Keratinocyte (primary cell): ENCODE measurements at regions not wholly inside any gene's neighbourhood (a gene's known extent, or its start where the extent isn't known, plus 50 kb on each side); places are given as distances from the start of the nearest gene placed in this dataset.

Source experiments
- DNase-seq: peaks from one replicate; pipeline ENCODE4 v3.0.0-alpha.2; 2011; ENCODE audit warnings: low read depth, missing footprints, low spot score
- FAIRE-seq: peaks from 2 replicates; lab custom pipeline; 2011; peaks lifted over from hg19 to GRCh38; lab: Jason Lieb, UNC
- H2AFZ ChIP-seq: 2 replicates; pipeline ENCODE4 v1.6.0; 2012; ENCODE audit warnings: low read length, control low read depth, inconsistent platforms; ENCODE audit not compliant: control insufficient read depth
- H3K27ac ChIP-seq: 2 replicates; pipeline ENCODE4 v1.5.1; 2011; ENCODE audit warnings: low read length; ENCODE audit not compliant: control insufficient read depth, insufficient read depth
- H3K27me3 ChIP-seq: 3 replicates; pipeline ENCODE4 v1.6.0; 2011; ENCODE audit warnings: low read length; ENCODE audit not compliant: control insufficient read depth, insufficient read depth; ENCODE audit errors: extremely low read depth
- H3K36me3 ChIP-seq, 2 experiments: 2 replicates in 1 of 2; 3 replicates in 1 of 2; pipeline ENCODE4 v1.5.1; 2011; ENCODE audit warnings: low read length in 2 of 2, mild to moderate bottlenecking in 1 of 2; ENCODE audit not compliant: control insufficient read depth in 2 of 2, insufficient read depth in 2 of 2; ENCODE audit errors: extremely low read depth in 1 of 2
- H3K4me1 ChIP-seq: 3 replicates; pipeline ENCODE4 v1.5.1; 2011; ENCODE audit warnings: low read length; ENCODE audit not compliant: control insufficient read depth, insufficient read depth; ENCODE audit errors: extremely low read depth
- H3K4me2 ChIP-seq: 3 replicates; pipeline ENCODE4 v1.6.0; 2011; ENCODE audit warnings: low read depth, low read length; ENCODE audit not compliant: control insufficient read depth, insufficient read depth; ENCODE audit errors: extremely low read depth
- H3K4me3 ChIP-seq, 3 experiments: fragments of 200-600 bp in 1 of 3; sonication (generic) in 1 of 3; 2 replicates in 2 of 3; 3 replicates in 1 of 3; pipeline ENCODE4 v1.5.1; 2011 to 2016; ENCODE audit warnings: low read length in 3 of 3, mild to moderate bottlenecking in 3 of 3, control low read depth in 2 of 3, inconsistent platforms in 1 of 3, low read depth in 1 of 3, mixed read lengths in 1 of 3, mixed run types in 1 of 3, moderate library complexity in 1 of 3; ENCODE audit not compliant: control insufficient read depth in 2 of 3, insufficient read depth in 2 of 3; ENCODE audit errors: extremely low read depth in 1 of 3
- H3K79me2 ChIP-seq: 2 replicates; pipeline ENCODE4 v1.6.0; 2012; ENCODE audit warnings: low read length; ENCODE audit not compliant: control insufficient read depth, insufficient read depth
- H3K9ac ChIP-seq: 3 replicates; pipeline ENCODE4 v1.6.0; 2011; ENCODE audit warnings: low read length; ENCODE audit not compliant: control insufficient read depth, insufficient read depth; ENCODE audit errors: extremely low read depth
- H3K9me1 ChIP-seq: 3 replicates; pipeline ENCODE4 v1.6.0; 2011; ENCODE audit warnings: low read length; ENCODE audit not compliant: control insufficient read depth, insufficient read depth; ENCODE audit errors: extremely low read depth
- H3K9me3 ChIP-seq: 2 replicates; pipeline ENCODE4 v1.5.1; 2012; ENCODE audit warnings: low read depth, low read length; ENCODE audit not compliant: control insufficient read depth
- H4K20me1 ChIP-seq: 3 replicates; pipeline ENCODE4 v1.6.0; 2011; ENCODE audit warnings: low read length; ENCODE audit not compliant: control insufficient read depth, insufficient read depth; ENCODE audit errors: extremely low read depth
- EZH2 ChIP-seq: IDR thresholded peaks from one replicate; pipeline ENCODE4 v1.6.1; 2012; ENCODE audit warnings: inconsistent platforms, mild to moderate bottlenecking, low read length, moderate library complexity
- dilution Hi-C: fragments of 300-500 bp; cut with MboI; formaldehyde crosslinking; loops from one replicate; pipeline ENCODE4 v1.7.0; 2020; ENCODE audit warnings: low sequenced_read_pairs; ENCODE audit not compliant: extremely low pct_ligation_motif_present
- TF ChIP-seq, protein P1 (sequence below), 3 experiments: IDR thresholded peaks in 1 of 3; conservative IDR thresholded peaks in 1 of 3; optimal IDR thresholded peaks in 1 of 3; 2 replicates in 2 of 3; 3 replicates in 1 of 3; pipeline versions ENCODE3 to v1.5.1; 2011; ENCODE audit warnings: low read length in 3 of 3, mild to moderate bottlenecking in 3 of 3, moderate library complexity in 2 of 3, control low read depth in 1 of 3, inconsistent platforms in 1 of 3; ENCODE audit not compliant: insufficient read depth in 2 of 3; ENCODE audit errors: extremely low read depth in 1 of 3

DNA sequence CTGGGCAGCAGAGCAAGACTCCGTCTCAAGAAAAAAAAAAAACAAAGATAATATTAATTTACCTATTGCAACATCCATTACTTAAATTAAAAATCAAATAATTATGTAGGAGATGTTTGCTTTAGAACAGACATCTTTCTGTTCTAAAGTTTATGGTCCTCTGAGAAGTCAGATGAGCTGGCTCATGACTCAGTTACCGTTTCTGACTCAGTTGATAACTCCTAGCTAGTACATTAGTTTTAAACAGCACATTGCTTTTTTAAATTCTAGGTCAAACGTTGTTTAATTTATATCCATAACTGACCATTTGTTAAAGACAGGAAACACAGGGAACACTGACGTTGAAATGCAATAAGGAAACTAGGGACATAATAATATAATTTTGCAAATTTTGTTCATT is 162.7 kb downstream of the ETV1 start:
- Histone ChIP-seq H3K4me3 (no peak overlapping the region), H3K4me2 (no peak overlapping the region), H3K9ac (no peak overlapping the region), H3K27ac (no peak overlapping the region), H3K79me2 (no peaks in the 10 kb centered on the region), H3K9me3 (no peaks in the 10 kb centered on the region), H3K36me3 (no peaks in the 10 kb centered on the region), H2AFZ (no peak overlapping the region), H3K4me1 (no peaks in the 10 kb centered on the region), H3K27me3 (no peaks in the 10 kb centered on the region), H4K20me1 (no peaks in the 10 kb centered on the region), H3K9me1 (no peaks in the 10 kb centered on the region)
- dilution Hi-C loops, result no loop called here
- TF ChIP-seq, protein P1, sequence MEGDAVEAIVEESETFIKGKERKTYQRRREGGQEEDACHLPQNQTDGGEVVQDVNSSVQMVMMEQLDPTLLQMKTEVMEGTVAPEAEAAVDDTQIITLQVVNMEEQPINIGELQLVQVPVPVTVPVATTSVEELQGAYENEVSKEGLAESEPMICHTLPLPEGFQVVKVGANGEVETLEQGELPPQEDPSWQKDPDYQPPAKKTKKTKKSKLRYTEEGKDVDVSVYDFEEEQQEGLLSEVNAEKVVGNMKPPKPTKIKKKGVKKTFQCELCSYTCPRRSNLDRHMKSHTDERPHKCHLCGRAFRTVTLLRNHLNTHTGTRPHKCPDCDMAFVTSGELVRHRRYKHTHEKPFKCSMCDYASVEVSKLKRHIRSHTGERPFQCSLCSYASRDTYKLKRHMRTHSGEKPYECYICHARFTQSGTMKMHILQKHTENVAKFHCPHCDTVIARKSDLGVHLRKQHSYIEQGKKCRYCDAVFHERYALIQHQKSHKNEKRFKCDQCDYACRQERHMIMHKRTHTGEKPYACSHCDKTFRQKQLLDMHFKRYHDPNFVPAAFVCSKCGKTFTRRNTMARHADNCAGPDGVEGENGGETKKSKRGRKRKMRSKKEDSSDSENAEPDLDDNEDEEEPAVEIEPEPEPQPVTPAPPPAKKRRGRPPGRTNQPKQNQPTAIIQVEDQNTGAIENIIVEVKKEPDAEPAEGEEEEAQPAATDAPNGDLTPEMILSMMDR (optimal IDR thresholded peaks at IDR 0.05 in 1 of 3, IDR thresholded peaks at IDR 0.05 in 1 of 3, conservative IDR thresholded peaks at IDR 0.05 in 1 of 3; ENCODE audit: extremely low read depth in 1 of 3, insufficient read depth in 2 of 3, low read length in 3 of 3), result no peak
- TF ChIP-seq EZH2, result no peak
- DNase-seq, result no peak
- FAIRE-seq, result no peak

DNA sequence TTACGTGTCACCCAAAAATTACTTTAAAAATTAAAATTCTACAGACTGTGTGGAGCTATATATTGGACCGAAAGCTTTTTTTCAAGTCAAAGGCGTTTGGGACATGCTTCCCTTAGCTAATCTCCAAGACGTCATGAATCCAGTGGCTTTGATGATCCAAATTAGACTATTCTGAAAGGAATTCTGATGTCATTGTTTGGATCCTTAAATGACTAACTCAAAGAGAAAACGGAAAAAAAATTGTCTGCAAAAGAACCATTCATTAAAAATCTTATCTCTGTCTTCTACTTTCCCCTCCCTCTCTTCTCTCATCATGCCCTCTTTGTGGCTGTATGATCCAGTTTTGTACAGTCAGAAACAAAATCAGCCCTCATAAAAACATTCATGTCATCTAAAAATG is 161.8 kb downstream of the ETV1 start:
- Histone ChIP-seq H3K9me1 (no peaks in the 10 kb centered on the region), H3K4me3 (no peak overlapping the region), H3K4me1 (no peaks in the 10 kb centered on the region), H4K20me1 (no peaks in the 10 kb centered on the region), H3K9ac (no peak overlapping the region), H3K4me2 (no peak overlapping the region), H3K79me2 (no peaks in the 10 kb centered on the region), H3K36me3 (no peaks in the 10 kb centered on the region), H3K9me3 (no peaks in the 10 kb centered on the region), H3K27me3 (no peaks in the 10 kb centered on the region), H2AFZ (no peak overlapping the region), H3K27ac (no peak overlapping the region)
- DNase-seq, result no peak
- no peak for FAIRE-seq
- dilution Hi-C loops, result no loop called here
- TF ChIP-seq, protein P1 (optimal IDR thresholded peaks at IDR 0.05 in 1 of 3, IDR thresholded peaks at IDR 0.05 in 1 of 3, conservative IDR thresholded peaks at IDR 0.05 in 1 of 3; ENCODE audit: extremely low read depth in 1 of 3, insufficient read depth in 2 of 3, low read length in 3 of 3), result no peak
- no peak for TF ChIP-seq EZH2
